Transverse colon (tissue), 3 donors: ENCODE measurements at regions not wholly inside any gene's neighbourhood (a gene's known extent, or its start where the extent isn't known, plus 50 kb on each side); places are given as distances from the start of the nearest gene placed in this dataset.

ENCODE experiments used
- CTCF ChIP-seq, 5 experiments: fragments of 200-600 bp in 3 of 5; fragments of 450-650 bp in 2 of 5; sonication (generic) in 3 of 5; IDR thresholded peaks; 1 replicate in 2 of 5; 2 replicates in 3 of 5; pipeline ENCODE4 v1.5.1; 2016 to 2017; ENCODE audit warnings: antibody characterized with exemption in 5 of 5, inconsistent platforms in 3 of 5, mild to moderate bottlenecking in 2 of 5, moderate library complexity in 1 of 5
- POLR2A ChIP-seq: fragments of 450-650 bp; IDR thresholded peaks from one replicate; pipeline ENCODE4 v1.6.1; 2016; ENCODE audit warnings: antibody characterized with exemption, mild to moderate bottlenecking, moderate library complexity

- TF ChIP-seq POLR2A: no peak
- no peak for TF ChIP-seq CTCF (IDR thresholded peaks at IDR 0.05)
These were observed 496.3 kb downstream of the DHX35 start for GRCh38 chr20:39458452-39458851.
